OCI-LY1 (cell line): ENCODE measurements at regions not wholly inside any gene's neighbourhood (a gene's known extent, or its start where the extent isn't known, plus 50 kb on each side); places are given as distances from the start of the nearest gene placed in this dataset.

ENCODE experiments used
- H2AFZ ChIP-seq: fragments of 200-600 bp; sonication (generic), shearing (Covaris generic); 2 replicates; pipeline ENCODE4 v1.6.0; 2014; ENCODE audit warnings: antibody characterized with exemption, mild to moderate bottlenecking, low read length
- H3F3A ChIP-seq: fragments of 200-600 bp; sonication (generic), shearing (Covaris generic); 2 replicates; pipeline ENCODE4 v1.6.0; 2014; ENCODE audit warnings: mild to moderate bottlenecking, antibody characterized with exemption, low read length, moderate library complexity; ENCODE audit not compliant: insufficient read depth
- H3K27ac ChIP-seq: fragments of 200-600 bp; sonication (generic); 2 replicates; pipeline ENCODE4 v1.5.1; 2014; ENCODE audit warnings: low read length, mixed run types, mild to moderate bottlenecking, low read depth; ENCODE audit not compliant: poor library complexity, severe bottlenecking
- H3K27me3 ChIP-seq: fragments of 200-600 bp; sonication (generic); 2 replicates; pipeline ENCODE4 v1.6.0; 2014; ENCODE audit warnings: antibody characterized with exemption, mild to moderate bottlenecking, low read length, moderate library complexity; ENCODE audit not compliant: insufficient read depth
- H3K36me3 ChIP-seq: fragments of 200-600 bp; sonication (generic); 2 replicates; pipeline ENCODE4 v1.6.1; 2014; ENCODE audit warnings: mild to moderate bottlenecking, antibody characterized with exemption, low read length, moderate library complexity, mixed read lengths; ENCODE audit not compliant: insufficient read depth
- H3K4me1 ChIP-seq: fragments of 200-600 bp; sonication (generic); 2 replicates; pipeline ENCODE4 v1.5.1; 2014; ENCODE audit warnings: mild to moderate bottlenecking, low read length, moderate library complexity; ENCODE audit not compliant: insufficient read depth, severe bottlenecking
- H3K4me2 ChIP-seq: fragments of 200-600 bp; sonication (generic), shearing (Covaris generic); 2 replicates; pipeline ENCODE4 v1.6.1; 2014; ENCODE audit warnings: low read length
- H3K4me3 ChIP-seq: fragments of 200-600 bp; sonication (generic); 2 replicates; pipeline ENCODE4 v1.5.1; 2014; ENCODE audit warnings: low read length, low read depth, mild to moderate bottlenecking, mixed read lengths; ENCODE audit not compliant: poor library complexity, severe bottlenecking
- H3K79me2 ChIP-seq: fragments of 200-600 bp; shearing (Covaris generic); 2 replicates; pipeline ENCODE4 v1.6.1; 2016; ENCODE audit warnings: mixed run types, low read length, mixed read lengths; ENCODE audit not compliant: insufficient read depth
- H3K9ac ChIP-seq: fragments of 200-600 bp; sonication (generic), shearing (Covaris generic); 2 replicates; pipeline ENCODE4 v1.6.1; 2014; ENCODE audit warnings: mild to moderate bottlenecking, low read length, mixed read lengths
- H3K9me2 ChIP-seq: fragments of 200-600 bp; sonication (generic), shearing (Covaris generic); 2 replicates; pipeline ENCODE4 v1.6.1; 2014; ENCODE audit warnings: low read depth, mild to moderate bottlenecking, low read length, mixed read lengths
- H3K9me3 ChIP-seq: fragments of 200-600 bp; shearing (Covaris generic); 2 replicates; pipeline ENCODE4 v1.6.1; 2014; ENCODE audit warnings: low read length, mixed read lengths
- H4K20me1 ChIP-seq: fragments of 200-600 bp; sonication (generic), shearing (Covaris generic); 2 replicates; pipeline ENCODE4 v1.6.0; 2016; ENCODE audit warnings: mild to moderate bottlenecking, low read length; ENCODE audit not compliant: insufficient read depth
- CTCF ChIP-seq: fragments of 200-600 bp; sonication (generic), shearing (Covaris generic); IDR thresholded peaks from 2 replicates; pipeline ENCODE4 v1.5.1; 2017; ENCODE audit warnings: mild to moderate bottlenecking, antibody characterized with exemption, low read length, moderate library complexity, mixed read lengths
- EZH2 ChIP-seq: fragments of 200-600 bp; sonication (generic), shearing (Covaris generic); IDR thresholded peaks from 2 replicates; pipeline ENCODE4 v1.8.0; 2017; ENCODE audit warnings: borderline replicate concordance, mixed run types, mild to moderate bottlenecking, antibody characterized with exemption, low read length, moderate library complexity, mixed read lengths

GRCh38 chr3:194785315-194785714 lies 99.6 kb downstream of the FAM43A start:
- H3K79me2 ChIP-seq, result no peaks in the 10 kb centered on the region
- no peaks in the 10 kb centered on the region for H3K9me3 ChIP-seq
- H3F3A ChIP-seq, result no peaks in the 10 kb centered on the region
- H4K20me1 ChIP-seq, result no peaks in the 10 kb centered on the region
- no peaks in the 10 kb centered on the region for H3K9me2 ChIP-seq
- no peak overlapping the region for H3K9ac ChIP-seq
- no peak for TF ChIP-seq CTCF
- TF ChIP-seq EZH2, result no peak
- H3K4me1 ChIP-seq, result no peaks in the 10 kb centered on the region
- 0 out of 2 replicates have a peak, but pooled peaks cover 11% of the 10 kb centered on the region for H3K27me3 ChIP-seq
- no peaks in the 10 kb centered on the region for H3K36me3 ChIP-seq
- H3K27ac ChIP-seq, result no peak overlapping the region
- no peak overlapping the region for H2AFZ ChIP-seq
- no peak overlapping the region for H3K4me2 ChIP-seq
- no peak overlapping the region for H3K4me3 ChIP-seq

GRCh38 chr3:194787072-194787471 lies 101.4 kb downstream of the FAM43A start:
- H3K9ac ChIP-seq, result no peak overlapping the region
- no peak for TF ChIP-seq EZH2
- TF ChIP-seq CTCF, result no peak
- 0 out of 2 replicates have a peak, but pooled peaks cover 6% of the 10 kb centered on the region for H3K27me3 ChIP-seq
- no peaks in the 10 kb centered on the region for H4K20me1 ChIP-seq
- no peak overlapping the region for H3K27ac ChIP-seq
- no peaks in the 10 kb centered on the region for H3K9me2 ChIP-seq
- H3K79me2 ChIP-seq, result no peaks in the 10 kb centered on the region
- no peak overlapping the region for H3K4me3 ChIP-seq
- no peaks in the 10 kb centered on the region for H3K4me1 ChIP-seq
- no peaks in the 10 kb centered on the region for H3F3A ChIP-seq
- no peaks in the 10 kb centered on the region for H3K9me3 ChIP-seq
- no peaks in the 10 kb centered on the region for H3K36me3 ChIP-seq
- H2AFZ ChIP-seq, result no peak overlapping the region
- no peak overlapping the region for H3K4me2 ChIP-seq

- TF ChIP-seq CTCF, result no peak
- no peak for TF ChIP-seq EZH2
- H4K20me1 ChIP-seq, result no peaks in the 10 kb centered on the region
- no peaks in the 10 kb centered on the region for H3K4me1 ChIP-seq
- H3K9ac ChIP-seq, result no peak overlapping the region
- H3K4me3 ChIP-seq, result no peak overlapping the region
- no peak overlapping the region for H2AFZ ChIP-seq
- 0 out of 2 replicates have a peak, but pooled peaks cover 6% of the 10 kb centered on the region for H3K27me3 ChIP-seq
- no peaks in the 10 kb centered on the region for H3K9me3 ChIP-seq
- H3F3A ChIP-seq, result no peaks in the 10 kb centered on the region
- no peaks in the 10 kb centered on the region for H3K36me3 ChIP-seq
- H3K79me2 ChIP-seq, result no peaks in the 10 kb centered on the region
- H3K4me2 ChIP-seq, result no peak overlapping the region
- no peak overlapping the region for H3K27ac ChIP-seq
- H3K9me2 ChIP-seq, result no peaks in the 10 kb centered on the region
These were observed 102.0 kb downstream of the FAM43A start for GRCh38 chr3:194787650-194788049.
